ENCODE measurements at regions not wholly inside any gene's neighbourhood (a gene's known extent, or its start where the extent isn't known, plus 50 kb on each side); places are given as distances from the start of the nearest gene placed in this dataset.

- Histone ChIP-seq H3K9me3 (ENCODE audit: low read length) (no peaks in the 10 kb centered on the region), H3K9ac (ENCODE audit: low read length) (no peak overlapping the region), H3F3A (ENCODE audit: insufficient read depth, low read length, poor library complexity, severe bottlenecking) (no peaks in the 10 kb centered on the region), H3K9me2 (ENCODE audit: insufficient read depth, low read length) (no peaks in the 10 kb centered on the region), H3K79me2 (replicated peaks; ENCODE audit: insufficient read depth, low read length) (no peaks in the 10 kb centered on the region), H3K4me2 (ENCODE audit: low read length) (no peak overlapping the region), H3K4me3 (ENCODE audit: low read length) (no peak overlapping the region), H3K27ac (ENCODE audit: low read length) (no peak overlapping the region), H3K27me3 (ENCODE audit: insufficient read depth, low read depth, low read length) (no peaks in the 10 kb centered on the region), H3K36me3 (ENCODE audit: insufficient read depth, low read length) (no peaks in the 10 kb centered on the region), H2AFZ (ENCODE audit: low read depth, low read length) (no peak overlapping the region), H4K20me1 (ENCODE audit: insufficient read depth) (no peaks in the 10 kb centered on the region)
- TF ChIP-seq SMC3 (conservative IDR thresholded peaks at IDR 0.05; ENCODE audit: poor library complexity), result no peak
Observed at GRCh38 chr4:168028568-168028967, 63.8 kb upstream of the ANXA10 start.

- no peak overlapping the region for H3K4me2 ChIP-seq (ENCODE audit: low read length)
- no peaks in the 10 kb centered on the region for H3K9me2 ChIP-seq (ENCODE audit: insufficient read depth, low read length)
- no peaks in the 10 kb centered on the region for H4K20me1 ChIP-seq (ENCODE audit: insufficient read depth)
- H2AFZ ChIP-seq (ENCODE audit: low read depth, low read length), result no peak overlapping the region
- H3K36me3 ChIP-seq (ENCODE audit: insufficient read depth, low read length), result no peaks in the 10 kb centered on the region
- H3K9me3 ChIP-seq (ENCODE audit: low read length), result no peaks in the 10 kb centered on the region
- H3K27ac ChIP-seq (ENCODE audit: low read length), result no peak overlapping the region
- H3K27me3 ChIP-seq (ENCODE audit: insufficient read depth, low read depth, low read length), result no peaks in the 10 kb centered on the region
- no peak overlapping the region for H3K4me3 ChIP-seq (ENCODE audit: low read length)
- H3F3A ChIP-seq (ENCODE audit: insufficient read depth, low read length, poor library complexity, severe bottlenecking), result no peaks in the 10 kb centered on the region
- H3K9ac ChIP-seq (ENCODE audit: low read length), result no peak overlapping the region
- H3K79me2 ChIP-seq (replicated peaks; ENCODE audit: insufficient read depth, low read length), result no peaks in the 10 kb centered on the region
- TF ChIP-seq SMC3 (conservative IDR thresholded peaks at IDR 0.05; ENCODE audit: poor library complexity) (no peak), REST (IDR thresholded peaks at IDR 0.05; ENCODE audit: borderline replicate concordance) (no peak), EZH2 (IDR thresholded peaks at IDR 0.05; ENCODE audit: borderline replicate concordance, insufficient read depth, low read length, poor library complexity, severe bottlenecking) (no peak), MXI1 (conservative IDR thresholded peaks at IDR 0.05; ENCODE audit: poor library complexity, severe bottlenecking) (no peak), CTCF (IDR thresholded peaks at IDR 0.05; ENCODE audit: poor library complexity, severe bottlenecking) (no peak), TAF1 (IDR thresholded peaks at IDR 0.05; ENCODE audit: low read depth) (no peak), RAD21 (conservative IDR thresholded peaks at IDR 0.05) (no peak), EP300 (conservative IDR thresholded peaks at IDR 0.05; ENCODE audit: poor library complexity, severe bottlenecking) (no peak), POLR2AphosphoS5 (IDR thresholded peaks at IDR 0.05) (no peak)
Observed at GRCh38 chr4:168028970-168029597, 63.3 kb upstream of the ANXA10 start.

Data from neural cell (in vitro differentiated cells).